Transverse colon (tissue), 3 donors: ENCODE measurements at regions not wholly inside any gene's neighbourhood (a gene's known extent, or its start where the extent isn't known, plus 50 kb on each side); places are given as distances from the start of the nearest gene placed in this dataset.
"Not testable (repeated sequence)": the region's sequence is repeated elsewhere in the genome, so short reads cannot be mapped to it uniquely, and the experiment has no call there.

Experiments used
- CTCF ChIP-seq, 5 experiments: fragments of 200-600 bp in 3 of 5; fragments of 450-650 bp in 2 of 5; sonication (generic) in 3 of 5; IDR thresholded peaks; 1 replicate in 2 of 5; 2 replicates in 3 of 5; pipeline ENCODE4 v1.5.1; 2016 to 2017; ENCODE audit warnings: antibody characterized with exemption in 5 of 5, inconsistent platforms in 3 of 5, mild to moderate bottlenecking in 2 of 5, moderate library complexity in 1 of 5
- EP300 ChIP-seq: sonication (generic); formaldehyde crosslinking; IDR thresholded peaks from one replicate; pipeline ENCODE4 v1.6.1; 2017; ENCODE audit warnings: antibody characterized with exemption, low read depth
- POLR2A ChIP-seq: fragments of 450-650 bp; IDR thresholded peaks from one replicate; pipeline ENCODE4 v1.6.1; 2016; ENCODE audit warnings: antibody characterized with exemption, mild to moderate bottlenecking, moderate library complexity

- not testable (repeated sequence) for TF ChIP-seq CTCF (IDR thresholded peaks at IDR 0.05); POLR2A; EP300
Observed at GRCh38 chr2:152277896-152278295, 57.1 kb upstream of the FMNL2 start.
